ENCODE measurements at regions not wholly inside any gene's neighbourhood (a gene's known extent, or its start where the extent isn't known, plus 50 kb on each side); places are given as distances from the start of the nearest gene placed in this dataset.
"Not testable (repeated sequence)": the region's sequence is repeated elsewhere in the genome, so short reads cannot be mapped to it uniquely, and the experiment has no call there.

GRCh38 chr18:35897481-35897880 lies 75.0 kb upstream of the RMP24 start:
- TF ChIP-seq CTCF (IDR thresholded peaks at IDR 0.05); POLR2AphosphoS5 (IDR thresholded peaks at IDR 0.05); POLR2A (IDR thresholded peaks at IDR 0.05); EP300 (IDR thresholded peaks at IDR 0.05; ENCODE audit: low read depth): not testable (repeated sequence)

Measured in transverse colon (tissue), 4 donors.